Upper lobe of right lung (tissue), 1 donor: ENCODE measurements at regions not wholly inside any gene's neighbourhood (a gene's known extent, or its start where the extent isn't known, plus 50 kb on each side); places are given as distances from the start of the nearest gene placed in this dataset.

ENCODE experiments used
- ATAC-seq: fragments of 200-7000 bp; cut with Tn5 transposase; one replicate; pipeline ENCODE4 v1.9.1; 2020; ENCODE audit warnings: mild to moderate bottlenecking, moderate library complexity
- DNase-seq: peaks from one replicate; pipeline ENCODE4 v3.0.0-alpha.2; 2020
- H3K27ac ChIP-seq: fragments of 200-600 bp; one replicate; pipeline ENCODE4 v1.8.0; 2022
- H3K27me3 ChIP-seq: fragments of 200-600 bp; one replicate; pipeline ENCODE4 v1.8.0; 2022; ENCODE audit warnings: mild to moderate bottlenecking
- H3K36me3 ChIP-seq: fragments of 200-600 bp; one replicate; pipeline ENCODE4 v1.8.0; 2022
- H3K4me1 ChIP-seq: fragments of 200-600 bp; one replicate; pipeline ENCODE4 v1.8.0; 2022
- H3K4me3 ChIP-seq: fragments of 200-600 bp; one replicate; pipeline ENCODE4 v1.8.0; 2022; ENCODE audit warnings: mild to moderate bottlenecking
- H3K9me3 ChIP-seq: fragments of 200-600 bp; one replicate; pipeline ENCODE4 v1.8.0; 2022
- intact Hi-C: fragments of 100-400 bp; cut with DNase I; formaldehyde crosslinking; loops from one replicate; pipeline ENCODE4 v1.11.0; 2022
- TF ChIP-seq, protein P1 (sequence below): fragments of 200-600 bp; IDR thresholded peaks from one replicate; pipeline ENCODE4 v1.8.0; 2022; ENCODE audit warnings: antibody characterized with exemption
- donor health status: DM: no; HTN: yes; CAD: no; lungs with severe emphysema.

DNA sequence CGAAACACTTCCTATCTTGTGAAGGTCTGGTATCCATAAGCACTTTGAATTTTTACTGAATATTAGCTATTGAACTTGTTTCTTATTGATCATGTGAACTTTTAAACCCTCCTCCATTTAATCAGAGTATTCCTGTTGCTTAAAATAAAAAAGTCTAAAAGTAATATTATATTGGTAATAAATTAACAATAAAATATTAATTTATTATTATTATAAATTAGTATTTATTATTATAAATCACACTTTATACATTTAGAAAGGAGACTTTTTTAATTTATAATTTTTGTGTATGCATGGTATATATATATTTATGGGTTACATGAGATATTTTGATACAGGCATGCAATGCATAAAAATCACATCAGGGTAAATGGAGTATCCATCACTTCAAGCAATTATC lies 295.4 kb upstream of the NETO1 start:
- no peaks in the 10 kb centered on the region for H3K4me1 ChIP-seq
- no peaks in the 10 kb centered on the region for H3K27me3 ChIP-seq
- H3K4me3 ChIP-seq: no peak overlapping the region
- TF ChIP-seq, protein P1, sequence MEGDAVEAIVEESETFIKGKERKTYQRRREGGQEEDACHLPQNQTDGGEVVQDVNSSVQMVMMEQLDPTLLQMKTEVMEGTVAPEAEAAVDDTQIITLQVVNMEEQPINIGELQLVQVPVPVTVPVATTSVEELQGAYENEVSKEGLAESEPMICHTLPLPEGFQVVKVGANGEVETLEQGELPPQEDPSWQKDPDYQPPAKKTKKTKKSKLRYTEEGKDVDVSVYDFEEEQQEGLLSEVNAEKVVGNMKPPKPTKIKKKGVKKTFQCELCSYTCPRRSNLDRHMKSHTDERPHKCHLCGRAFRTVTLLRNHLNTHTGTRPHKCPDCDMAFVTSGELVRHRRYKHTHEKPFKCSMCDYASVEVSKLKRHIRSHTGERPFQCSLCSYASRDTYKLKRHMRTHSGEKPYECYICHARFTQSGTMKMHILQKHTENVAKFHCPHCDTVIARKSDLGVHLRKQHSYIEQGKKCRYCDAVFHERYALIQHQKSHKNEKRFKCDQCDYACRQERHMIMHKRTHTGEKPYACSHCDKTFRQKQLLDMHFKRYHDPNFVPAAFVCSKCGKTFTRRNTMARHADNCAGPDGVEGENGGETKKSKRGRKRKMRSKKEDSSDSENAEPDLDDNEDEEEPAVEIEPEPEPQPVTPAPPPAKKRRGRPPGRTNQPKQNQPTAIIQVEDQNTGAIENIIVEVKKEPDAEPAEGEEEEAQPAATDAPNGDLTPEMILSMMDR: no peak
- intact Hi-C loops: no loop called here
- no peaks in the 10 kb centered on the region for H3K36me3 ChIP-seq
- H3K27ac ChIP-seq: no peak overlapping the region
- no peak for ATAC-seq
- no peaks in the 10 kb centered on the region for H3K9me3 ChIP-seq
- DNase-seq: no peak

DNA sequence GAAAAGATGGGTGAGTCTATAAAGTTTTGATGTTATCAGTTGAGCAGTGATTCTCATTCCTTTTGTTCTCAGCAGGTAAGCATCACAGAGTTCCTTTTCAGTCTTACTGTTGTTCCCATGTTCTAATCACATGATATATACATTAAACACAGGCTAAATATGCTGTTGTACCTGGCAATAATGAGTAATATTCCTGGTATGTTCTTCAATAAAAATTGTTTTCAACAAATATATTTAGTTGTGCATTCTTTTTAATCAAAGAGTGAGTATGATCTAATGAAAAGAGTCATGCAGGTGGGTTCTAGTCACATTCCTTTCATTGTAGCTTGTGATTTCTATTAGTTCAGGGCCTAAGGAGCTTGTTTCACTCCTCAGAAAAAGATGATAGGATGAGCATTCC lies 288.3 kb upstream of the NETO1 start:
- Histone ChIP-seq H3K27me3 (no peaks in the 10 kb centered on the region), H3K9me3 (no peaks in the 10 kb centered on the region), H3K4me1 (no peaks in the 10 kb centered on the region), H3K4me3 (no peak overlapping the region), H3K36me3 (no peaks in the 10 kb centered on the region), H3K27ac (no peak overlapping the region)
- intact Hi-C loops: no loop called here
- DNase-seq (no peak), ATAC-seq (no peak)
- TF ChIP-seq, protein P1: no peak

DNA sequence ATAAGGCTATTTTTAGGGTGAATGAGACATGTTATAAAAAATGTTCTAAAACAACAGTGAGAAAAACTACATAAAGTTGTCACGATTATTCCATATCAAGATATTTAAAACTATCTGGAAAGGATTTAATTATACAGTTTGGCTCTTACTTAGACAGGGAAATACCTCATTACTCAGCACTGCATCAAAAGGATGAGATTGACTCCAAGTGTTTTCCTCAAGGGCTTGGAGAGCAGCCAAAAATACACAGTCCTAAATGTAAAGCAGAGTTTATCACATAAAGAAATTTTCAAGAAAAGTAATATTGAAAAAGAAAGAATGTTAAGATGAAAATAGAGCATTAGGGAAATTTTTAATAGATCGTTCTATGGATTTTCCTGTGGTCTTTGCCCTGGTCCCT lies 285.5 kb upstream of the NETO1 start:
- Histone ChIP-seq H3K9me3 (no peaks in the 10 kb centered on the region), H3K36me3 (no peaks in the 10 kb centered on the region), H3K4me1 (no peaks in the 10 kb centered on the region), H3K27me3 (no peaks in the 10 kb centered on the region), H3K27ac (no peak overlapping the region), H3K4me3 (no peak overlapping the region)
- intact Hi-C loops: no loop called here
- DNase-seq: no peak
- TF ChIP-seq, protein P1: no peak
- no peak for ATAC-seq

DNA sequence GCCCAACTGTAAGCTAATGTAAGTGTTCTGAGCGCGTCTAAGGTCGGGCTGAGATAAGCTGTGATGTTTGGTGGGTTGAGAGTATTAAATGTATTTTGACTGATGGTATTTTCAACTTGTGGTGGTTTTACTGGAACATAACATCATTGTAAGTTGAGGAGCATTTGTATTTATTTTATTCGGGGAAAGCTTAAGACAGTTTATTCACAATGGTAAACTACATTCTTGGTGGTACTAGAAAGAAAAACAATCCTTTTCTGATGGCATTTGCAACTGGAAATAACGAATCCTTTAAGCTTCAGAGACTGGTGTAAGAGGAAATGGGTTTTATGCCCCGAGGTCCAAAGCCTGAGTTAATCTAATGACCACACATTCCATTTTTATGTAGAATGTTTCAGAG lies 283.3 kb upstream of the NETO1 start:
- Histone ChIP-seq H3K4me3 (no peak overlapping the region), H3K9me3 (no peaks in the 10 kb centered on the region), H3K27ac (no peak overlapping the region), H3K36me3 (no peaks in the 10 kb centered on the region), H3K4me1 (no peaks in the 10 kb centered on the region), H3K27me3 (no peaks in the 10 kb centered on the region)
- TF ChIP-seq, protein P1: no peak
- ATAC-seq (no peak), DNase-seq (no peak)
- intact Hi-C loops: no loop called here

DNA sequence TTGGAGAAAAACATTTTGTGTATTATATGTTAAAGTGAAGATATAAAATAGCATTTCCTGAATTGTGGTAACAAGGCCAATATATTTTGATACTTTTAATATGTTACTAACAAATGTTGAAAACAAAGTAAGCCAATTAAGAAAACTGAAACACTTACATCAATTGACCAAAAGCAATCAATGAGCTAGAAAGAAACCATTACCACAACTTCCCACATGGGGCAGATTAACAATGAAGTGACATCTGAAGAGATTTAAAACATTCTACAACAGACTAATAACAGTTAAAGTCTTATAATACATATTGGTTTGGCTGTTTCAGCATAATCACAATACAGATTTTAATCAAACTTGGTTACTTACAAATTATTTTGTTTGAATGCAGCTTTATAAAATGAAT lies 282.4 kb upstream of the NETO1 start:
- no peaks in the 10 kb centered on the region for H3K36me3 ChIP-seq
- no peak for DNase-seq
- no peak overlapping the region for H3K4me3 ChIP-seq
- no peak overlapping the region for H3K27ac ChIP-seq
- ATAC-seq: no peak
- no peaks in the 10 kb centered on the region for H3K9me3 ChIP-seq
- TF ChIP-seq, protein P1: no peak
- no peaks in the 10 kb centered on the region for H3K4me1 ChIP-seq
- intact Hi-C loops: no loop called here
- H3K27me3 ChIP-seq: no peaks in the 10 kb centered on the region

DNA sequence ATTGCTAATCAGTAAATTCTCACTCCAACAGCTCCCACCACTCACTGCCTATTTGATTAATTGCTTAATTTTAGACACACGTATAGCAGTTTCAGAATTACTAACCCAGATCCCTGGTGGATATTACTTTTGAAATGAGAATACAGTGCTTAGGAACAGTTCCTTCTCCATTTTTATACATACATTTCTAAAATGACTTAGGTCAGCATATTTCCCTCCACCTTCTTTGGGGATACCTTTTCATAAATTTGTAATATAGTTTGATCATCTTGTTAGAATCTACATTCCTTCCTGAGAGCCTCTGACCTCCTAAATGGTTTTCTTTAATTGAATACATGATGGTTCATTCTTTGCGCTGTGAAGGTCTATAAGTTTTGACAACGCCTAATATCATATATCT lies 279.8 kb upstream of the NETO1 start:
- intact Hi-C loops: no loop called here
- H3K4me3 ChIP-seq: no peak overlapping the region
- DNase-seq: no peak
- TF ChIP-seq, protein P1: no peak
- no peaks in the 10 kb centered on the region for H3K4me1 ChIP-seq
- H3K36me3 ChIP-seq: no peaks in the 10 kb centered on the region
- H3K27me3 ChIP-seq: no peaks in the 10 kb centered on the region
- no peak for ATAC-seq
- H3K27ac ChIP-seq: no peak overlapping the region
- H3K9me3 ChIP-seq: no peaks in the 10 kb centered on the region
